ENCODE measurements at regions not wholly inside any gene's neighbourhood (a gene's known extent, or its start where the extent isn't known, plus 50 kb on each side); places are given as distances from the start of the nearest gene placed in this dataset.
"Not testable (repeated sequence)": the region's sequence is repeated elsewhere in the genome, so short reads cannot be mapped to it uniquely, and the experiment has no call there.

GRCh38 chr5:79924936-79925893 lies 65.8 kb downstream of the MTX3 start:
- DNase-seq (ENCODE audit: insufficient read length, low spot score) (no peak), FAIRE-seq (no peak)

GRCh38 chr5:79923431-79923830 lies 67.6 kb downstream of the MTX3 start:
- no peak for FAIRE-seq
- DNase-seq (ENCODE audit: insufficient read length, low spot score), result no peak

GRCh38 chr5:79922626-79923025 lies 68.4 kb downstream of the MTX3 start:
- no peak for FAIRE-seq
- no peak for DNase-seq (ENCODE audit: insufficient read length, low spot score)

- DNase-seq (ENCODE audit: insufficient read length, low spot score); FAIRE-seq: not testable (repeated sequence)
Measured at GRCh38 chr5:79907452-79907851, 83.6 kb downstream of the MTX3 start.

GRCh38 chr5:79902571-79902970 lies 88.5 kb downstream of the MTX3 start:
- DNase-seq (ENCODE audit: insufficient read length, low spot score); FAIRE-seq: not testable (repeated sequence)

- DNase-seq (ENCODE audit: insufficient read length, low spot score) (no peak), FAIRE-seq (no peak)
Measured at GRCh38 chr5:79901631-79902030, 89.4 kb downstream of the MTX3 start.

GRCh38 chr5:79898611-79899010 lies 92.5 kb downstream of the MTX3 start:
- FAIRE-seq, result no peak
- DNase-seq (ENCODE audit: insufficient read length, low spot score), result no peak

GRCh38 chr5:79893976-79894375 lies 97.1 kb downstream of the MTX3 start:
- no peak for FAIRE-seq
- no peak for DNase-seq (ENCODE audit: insufficient read length, low spot score)

GRCh38 chr5:79893485-79893884 lies 97.6 kb downstream of the MTX3 start:
- no peak for FAIRE-seq
- DNase-seq (ENCODE audit: insufficient read length, low spot score), result no peak

- FAIRE-seq (no peak), DNase-seq (ENCODE audit: insufficient read length, low spot score) (no peak)
Measured at GRCh38 chr5:79890930-79891249, 100.2 kb downstream of the MTX3 start.

GRCh38 chr5:79890119-79890929 lies 100.7 kb downstream of the MTX3 start:
- FAIRE-seq (no peak), DNase-seq (ENCODE audit: insufficient read length, low spot score) (no peak)

- DNase-seq (ENCODE audit: insufficient read length, low spot score), result no peak
- FAIRE-seq, result no peak
Measured at GRCh38 chr5:79888643-79889042, 102.4 kb downstream of the MTX3 start.

- DNase-seq (ENCODE audit: insufficient read length, low spot score) (no peak), FAIRE-seq (peak; percentile 28)
Measured at GRCh38 chr5:79886925-79887655, 104.0 kb downstream of the MTX3 start.

GRCh38 chr5:79886456-79886855 lies 104.6 kb downstream of the MTX3 start:
- no peak for DNase-seq (ENCODE audit: insufficient read length, low spot score)
- FAIRE-seq, result no peak

- FAIRE-seq, result not testable (repeated sequence)
Measured at GRCh38 chr5:79879880-79880279, 111.2 kb downstream of the MTX3 start.

GRCh38 chr5:79878721-79879336 lies 112.2 kb downstream of the MTX3 start:
- FAIRE-seq (peak; percentile 68), DNase-seq (ENCODE audit: insufficient read length, low spot score) (peak; percentile 21)

More at GRCh38 chr5:79879880-79880279, 111.2 kb downstream of the MTX3 start:
- not testable (repeated sequence) for DNase-seq (ENCODE audit: insufficient read length, low spot score)

- FAIRE-seq (peak; percentile 28), DNase-seq (ENCODE audit: insufficient read length, low spot score) (no peak)
Measured at GRCh38 chr5:79878136-79878679, 112.9 kb downstream of the MTX3 start.

- no peak for FAIRE-seq
- DNase-seq (ENCODE audit: insufficient read length, low spot score), result no peak
Measured at GRCh38 chr5:79876456-79876855, 114.6 kb downstream of the MTX3 start.

GRCh38 chr5:79875230-79875629 lies 115.8 kb downstream of the MTX3 start:
- DNase-seq (ENCODE audit: insufficient read length, low spot score), result no peak
- no peak for FAIRE-seq

- no peak for DNase-seq (ENCODE audit: insufficient read length, low spot score)
- no peak for FAIRE-seq
Measured at GRCh38 chr5:79873187-79873586, 117.9 kb downstream of the MTX3 start.

Measured in GM19239 (cell line).